ENCODE measurements at regions not wholly inside any gene's neighbourhood (a gene's known extent, or its start where the extent isn't known, plus 50 kb on each side); places are given as distances from the start of the nearest gene placed in this dataset.
"Not testable (repeated sequence)": the region's sequence is repeated elsewhere in the genome, so short reads cannot be mapped to it uniquely, and the experiment has no call there.

DNA sequence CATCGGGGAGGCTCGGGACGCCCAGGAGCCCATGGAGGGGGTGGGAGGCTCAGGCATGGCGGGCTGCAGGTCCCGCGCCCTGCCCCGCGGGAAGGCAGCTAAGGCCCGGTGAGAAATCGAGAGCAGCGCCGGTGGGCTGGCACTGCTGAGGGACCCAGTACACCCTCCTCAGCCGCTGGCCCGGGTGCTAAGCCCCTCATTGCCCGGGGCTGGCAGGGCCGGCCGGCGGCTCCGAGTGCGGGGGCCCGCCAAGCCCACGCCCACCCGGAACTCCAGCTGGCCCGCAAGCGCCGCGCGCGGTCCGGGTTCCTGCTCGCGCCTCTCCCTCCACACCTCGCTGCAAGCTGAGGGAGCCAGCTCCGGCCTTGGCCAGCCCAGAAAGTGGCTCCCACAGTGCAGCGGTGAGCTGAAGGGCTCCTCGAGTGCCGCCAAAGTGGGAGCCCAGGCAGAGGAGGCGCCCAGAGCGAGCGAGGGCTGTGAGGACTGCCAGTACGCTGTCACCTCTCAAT, 195.0 kb upstream of the PIK3R1 start:
- DNase-seq, result not testable (repeated sequence)

DNA sequence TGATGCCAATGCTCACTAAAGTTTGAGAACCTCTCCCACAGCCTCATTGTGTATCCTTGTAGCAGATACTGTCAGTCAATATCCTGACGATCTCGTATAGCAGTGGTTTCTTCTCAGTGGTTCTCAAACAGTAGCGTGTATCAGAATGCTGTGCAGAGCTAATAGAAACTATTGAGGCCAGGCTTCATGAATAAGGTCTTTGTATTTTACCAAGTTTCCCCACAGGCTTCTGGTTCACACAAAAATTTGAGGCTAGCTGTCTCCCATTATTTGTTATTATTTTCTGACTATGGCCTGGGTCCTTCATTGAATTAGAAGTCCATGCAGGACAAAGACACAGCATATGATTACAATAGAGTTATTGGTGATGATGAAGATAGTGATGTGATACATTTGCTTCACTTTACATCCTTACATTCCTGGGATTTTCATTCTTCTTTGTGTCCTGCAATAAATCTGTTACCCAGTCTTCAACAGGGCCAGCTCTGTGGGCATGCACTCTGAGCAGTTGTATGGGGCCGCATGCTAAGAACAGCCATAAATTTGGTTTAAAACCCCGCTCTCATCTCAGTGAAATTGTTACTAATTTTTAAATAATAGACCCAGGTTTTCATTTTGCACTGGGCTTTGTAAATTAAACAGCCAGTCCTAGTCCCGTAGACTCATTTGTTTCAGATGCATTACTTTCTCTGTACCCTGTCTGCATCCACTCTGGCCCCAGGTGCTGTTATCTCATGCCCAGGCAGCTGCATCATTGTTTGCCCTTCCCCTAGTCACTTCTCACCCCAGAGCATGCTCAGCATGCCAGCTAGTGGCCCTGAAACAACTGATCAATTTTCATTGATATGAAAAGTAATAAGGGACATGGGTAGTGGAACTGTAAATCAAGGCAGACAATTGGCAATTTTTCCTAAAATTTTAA, 199.9 kb upstream of the PIK3R1 start:
- DNase-seq, result peak in 1 of 3 experiments; percentile 37

DNA sequence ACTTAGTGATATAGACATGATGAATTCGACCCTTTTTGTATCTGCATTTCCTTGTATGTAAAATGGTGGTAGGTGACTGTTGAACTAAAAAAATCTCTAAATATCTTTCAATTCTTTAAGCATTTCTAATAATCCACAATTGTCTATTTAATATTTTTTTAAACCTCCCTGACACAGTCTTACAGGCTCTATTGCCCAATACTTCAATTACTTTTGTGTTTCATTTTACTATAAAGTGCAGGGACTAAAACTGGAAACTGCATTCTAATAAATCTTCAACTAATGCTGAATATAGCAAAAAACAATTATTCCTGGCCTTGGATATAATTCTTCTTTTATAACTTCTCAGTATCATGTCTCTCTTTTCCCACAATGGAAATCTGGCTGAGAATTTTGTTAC, 202.7 kb upstream of the PIK3R1 start:
- DNase-seq, result no peak

DNA sequence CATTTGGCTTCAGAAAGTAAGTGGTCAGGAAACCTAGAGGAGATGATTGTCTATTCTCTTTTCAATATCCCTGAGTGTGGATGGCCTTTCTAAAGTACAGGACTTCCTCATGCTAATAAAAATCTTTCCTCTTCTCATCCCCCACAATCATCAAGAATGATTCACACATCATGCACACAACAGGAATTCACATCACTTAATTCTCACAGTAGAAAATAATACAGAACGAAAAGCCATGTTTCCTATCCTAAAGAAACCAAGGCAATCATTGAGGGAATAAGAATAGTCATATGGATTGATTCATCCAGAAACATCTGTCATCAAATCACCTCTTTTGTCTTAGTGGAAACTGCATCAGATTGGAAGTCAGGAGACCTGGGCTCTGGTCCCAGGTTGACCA, 203.1 kb upstream of the PIK3R1 start:
- DNase-seq, result no peak

DNA sequence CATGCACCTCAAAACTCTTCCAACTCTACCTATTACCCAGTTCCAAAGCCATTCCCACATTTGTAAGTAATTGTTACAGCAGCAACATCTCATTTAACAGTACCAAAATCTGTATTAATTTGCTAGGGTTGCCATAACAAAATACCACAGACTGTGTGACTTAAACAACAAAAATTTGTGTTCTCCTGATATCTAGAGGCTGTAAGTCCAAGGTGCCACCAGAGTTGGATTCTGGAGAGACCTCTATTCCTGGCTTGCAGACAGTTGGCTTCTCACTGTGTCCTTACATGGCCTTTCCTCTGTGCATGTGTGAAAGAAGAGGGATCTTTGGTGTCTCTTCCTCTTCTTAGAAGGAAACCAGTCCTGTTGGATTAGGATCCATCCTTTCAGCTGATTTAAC, 203.8 kb upstream of the PIK3R1 start:
- no peak for DNase-seq

DNA sequence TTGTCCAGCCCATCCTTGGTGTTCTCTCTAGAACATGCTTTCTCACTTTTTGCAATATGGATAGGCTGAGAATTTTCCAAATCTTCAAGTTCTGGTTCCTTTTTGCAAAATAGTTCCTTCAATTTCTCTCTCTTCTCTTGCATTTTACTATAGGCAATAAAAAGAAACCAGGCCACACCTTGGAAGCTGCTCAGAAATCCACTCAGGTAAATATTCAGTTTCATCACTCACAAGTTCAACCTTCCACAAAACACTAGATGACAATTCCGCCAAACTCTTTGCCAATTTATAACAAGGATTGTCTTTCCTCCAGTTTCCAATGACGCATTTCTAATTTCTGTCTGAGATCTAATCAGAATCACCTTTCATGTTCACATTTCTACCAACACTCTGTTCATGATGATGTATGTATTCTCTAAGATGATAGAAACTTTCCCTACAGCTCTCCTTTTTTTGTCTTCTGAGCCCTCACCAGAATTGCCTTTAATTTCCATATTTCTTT, 204.2 kb upstream of the PIK3R1 start:
- DNase-seq, result no peak

DNA sequence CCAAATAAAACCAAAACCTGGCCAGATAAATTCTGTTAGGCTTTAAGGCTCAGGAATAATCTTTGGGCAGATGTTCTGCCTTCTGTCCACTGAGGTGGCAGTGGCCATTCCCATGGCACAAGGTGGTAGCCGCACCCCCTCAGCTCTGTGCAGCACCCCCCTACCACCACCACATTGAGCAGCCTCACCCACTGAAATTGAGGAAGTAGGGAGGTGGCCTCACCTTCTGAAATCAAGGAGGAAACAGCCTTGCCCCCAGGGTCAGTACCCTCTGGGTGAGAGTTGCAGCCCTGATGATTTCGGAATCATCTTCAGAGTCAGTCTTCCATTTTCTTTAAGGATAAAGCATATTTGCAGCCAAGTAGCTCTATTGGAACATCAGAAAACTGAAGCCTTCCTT, 204.8 kb upstream of the PIK3R1 start:
- DNase-seq, result no peak

DNA sequence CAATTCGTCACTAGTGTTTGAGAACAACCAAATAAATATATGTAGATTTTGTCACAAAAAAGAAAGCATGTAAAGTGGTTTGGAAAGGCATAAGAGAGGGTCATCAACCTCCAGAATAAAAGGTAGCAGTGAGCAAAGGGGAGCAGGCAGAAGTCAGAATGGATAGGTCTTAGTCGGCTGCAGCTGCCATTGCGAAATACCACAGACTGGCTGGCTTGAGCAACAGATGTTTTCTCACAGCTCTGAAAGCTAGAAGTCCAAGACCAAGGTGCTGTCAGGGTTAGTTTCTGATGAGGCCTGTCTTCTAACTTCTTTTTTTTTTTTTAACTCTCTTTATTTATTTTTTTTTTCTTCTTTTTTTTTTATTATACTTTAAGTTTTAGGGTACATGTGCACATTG, 208.1 kb upstream of the PIK3R1 start:
- DNase-seq, result no peak

DNA sequence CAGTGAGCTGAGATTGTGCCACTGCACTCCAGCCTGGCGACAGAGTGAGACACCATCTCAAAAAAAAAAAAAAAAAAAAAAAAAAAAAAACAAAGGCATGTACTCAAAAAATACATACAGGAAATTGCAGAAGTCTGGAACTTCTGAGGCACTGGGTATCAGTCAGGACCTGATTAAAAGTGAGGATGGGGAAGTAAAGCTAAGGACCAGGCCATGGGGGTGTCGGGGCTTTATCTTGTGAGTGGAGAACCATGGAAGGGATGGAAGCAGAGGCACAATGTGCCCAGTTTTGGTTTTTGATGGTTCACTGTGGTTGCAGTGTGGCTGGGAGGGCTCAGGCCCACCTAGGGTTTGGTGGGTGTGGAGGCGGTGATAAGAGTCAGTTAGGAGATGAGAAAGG, 212.7 kb upstream of the PIK3R1 start:
- no peak for DNase-seq

DNA sequence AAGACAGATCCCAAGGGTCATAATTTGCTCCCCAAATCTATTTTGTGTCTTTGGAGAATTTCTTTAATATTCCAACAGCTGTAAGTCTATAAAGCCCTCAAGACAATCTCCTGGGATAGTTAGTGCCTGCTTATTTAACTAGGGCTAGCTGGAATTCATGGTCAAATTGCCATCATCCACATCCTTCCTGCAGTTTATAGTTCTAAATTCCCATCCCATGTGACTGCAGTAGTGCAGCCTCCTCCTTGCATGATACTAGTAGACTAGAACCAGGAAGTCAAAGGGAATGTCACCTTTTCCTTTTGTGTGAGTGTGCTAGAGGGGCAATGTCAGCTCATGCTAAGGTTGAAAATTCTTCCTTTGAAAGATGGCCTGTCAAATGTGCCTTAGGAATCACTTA, 214.8 kb upstream of the PIK3R1 start:
- no peak for DNase-seq

DNA sequence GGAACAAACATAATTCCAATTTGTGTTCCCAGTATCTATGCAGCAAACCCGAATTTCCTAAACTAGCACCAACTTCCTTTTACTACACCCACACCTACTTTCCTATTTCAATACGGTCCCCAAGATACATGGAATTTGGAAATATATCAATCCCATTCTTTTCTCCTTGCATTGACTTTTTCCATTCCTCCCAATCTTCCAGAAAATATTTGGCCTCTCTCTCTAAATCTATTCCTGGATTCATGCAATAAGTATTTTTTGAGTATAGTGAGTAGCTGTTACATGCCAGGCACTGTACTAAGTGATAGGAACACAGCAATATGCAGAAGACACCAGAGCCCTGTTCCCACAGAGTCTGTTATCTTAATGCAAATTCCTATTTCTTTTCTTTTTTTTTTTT, 216.2 kb upstream of the PIK3R1 start:
- DNase-seq, result no peak

DNA sequence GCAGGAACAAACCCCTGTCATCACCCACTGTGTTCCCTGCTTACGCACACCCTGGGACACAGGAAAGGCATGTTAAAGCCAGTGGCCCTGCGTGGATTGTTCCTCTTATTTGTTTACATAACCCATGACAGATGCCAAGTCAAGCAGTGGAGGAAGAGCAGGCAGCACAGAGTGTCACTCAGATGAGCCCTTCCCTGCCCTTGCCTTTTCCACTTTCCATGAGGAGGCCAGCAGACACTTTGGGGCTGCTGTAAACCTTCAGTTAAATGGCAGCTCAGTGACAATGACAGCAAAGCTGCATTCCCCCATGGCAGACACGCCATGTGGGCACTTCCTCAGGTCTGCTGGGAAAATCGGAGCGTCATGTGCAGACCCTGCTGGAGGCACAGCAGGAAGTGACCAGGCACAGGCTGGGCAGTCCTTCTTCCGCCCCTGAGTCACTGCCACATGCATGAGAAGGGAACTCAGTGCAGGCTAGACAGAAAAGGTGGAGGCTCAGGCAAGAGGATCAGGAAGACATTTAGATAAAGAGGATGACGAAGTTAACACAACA, 216.8 kb upstream of the PIK3R1 start:
- DNase-seq, result no peak

DNA sequence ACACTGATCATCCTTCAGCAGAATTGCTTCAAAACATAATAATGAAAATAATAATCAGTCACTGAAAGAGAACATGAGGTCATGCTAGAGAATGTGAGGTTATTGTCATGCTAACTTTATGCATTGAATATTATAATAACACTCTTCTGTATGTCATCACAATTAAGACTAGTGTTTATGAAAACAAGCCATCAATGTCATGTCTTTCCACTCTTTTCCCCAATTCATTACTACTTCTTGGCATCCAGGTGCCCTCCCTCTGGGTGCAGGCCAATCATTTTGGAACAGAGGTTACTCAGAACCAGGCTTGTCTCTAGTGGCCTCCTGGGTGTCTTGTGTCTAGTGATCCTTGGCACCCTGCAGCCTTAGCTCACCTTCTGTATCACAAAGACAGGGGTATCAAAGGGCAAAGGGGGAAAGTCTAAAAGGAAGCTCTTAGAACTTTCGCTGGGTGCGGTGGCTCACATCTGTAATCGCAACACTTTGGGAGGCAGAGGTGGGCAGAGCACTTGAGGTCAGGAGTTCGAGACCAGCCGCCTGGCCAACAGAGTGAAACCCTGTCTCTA, 217.6 kb upstream of the PIK3R1 start:
- DNase-seq, result no peak

DNA sequence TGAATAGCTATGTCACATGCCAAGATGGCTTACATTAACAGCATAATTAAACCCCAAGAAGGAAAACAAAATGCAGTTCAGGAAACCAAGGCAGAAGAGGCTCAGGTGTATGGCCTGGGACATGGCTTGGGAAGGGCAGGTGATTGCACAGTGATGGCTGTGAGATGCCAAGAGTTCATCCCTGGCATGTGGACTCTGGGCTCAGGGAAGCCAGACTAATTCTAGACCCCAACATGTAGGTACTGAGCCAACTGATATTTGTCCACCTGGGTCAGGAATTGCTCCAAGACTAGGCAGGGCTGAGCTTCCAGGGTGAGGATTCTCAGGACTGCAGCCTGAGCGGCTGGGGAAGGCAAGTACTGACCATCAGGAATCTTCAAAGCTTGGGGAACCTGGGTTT, 218.4 kb upstream of the PIK3R1 start:
- DNase-seq, result no peak

DNA sequence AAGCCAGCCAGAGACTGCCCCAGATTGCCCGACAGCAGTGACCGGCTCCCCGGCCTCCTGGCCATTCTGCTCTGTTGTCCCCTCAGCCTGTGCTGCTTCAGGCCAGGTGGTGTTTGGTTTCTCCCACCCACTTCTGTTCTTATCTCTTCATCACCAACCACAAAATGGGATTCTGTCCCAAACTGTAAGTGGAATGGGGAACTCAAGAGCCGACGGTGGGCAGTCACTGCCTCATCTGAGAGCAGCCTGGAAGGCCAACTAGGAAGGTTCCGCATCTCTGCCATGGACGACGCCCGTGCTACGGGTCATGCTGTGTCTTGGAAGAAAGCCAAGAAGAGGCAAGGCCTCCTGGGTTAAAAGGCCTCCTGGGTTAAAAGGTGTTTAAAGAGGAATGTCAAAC, 219.0 kb upstream of the PIK3R1 start:
- peak in 2 of 3 experiments; percentile 4 to 55 for DNase-seq

DNA sequence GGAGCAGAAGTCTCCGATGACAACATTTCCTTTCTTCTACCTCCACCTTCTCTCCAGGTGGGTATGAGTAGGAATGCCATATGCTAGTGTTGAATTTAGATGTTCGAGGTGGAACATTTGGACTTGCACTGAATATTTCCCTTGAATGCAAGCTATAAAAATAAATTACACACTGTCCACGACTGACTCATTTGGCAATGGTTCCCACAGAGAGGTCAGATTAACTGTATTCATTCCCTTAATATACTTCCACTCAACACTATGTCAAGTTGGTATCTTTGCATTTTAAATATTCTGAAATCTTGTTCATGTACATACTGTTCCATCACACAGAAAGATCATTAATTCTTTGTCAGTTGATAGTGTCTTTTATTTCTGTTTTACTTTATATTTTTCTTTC, 222.6 kb upstream of the PIK3R1 start:
- DNase-seq, result no peak

DNA sequence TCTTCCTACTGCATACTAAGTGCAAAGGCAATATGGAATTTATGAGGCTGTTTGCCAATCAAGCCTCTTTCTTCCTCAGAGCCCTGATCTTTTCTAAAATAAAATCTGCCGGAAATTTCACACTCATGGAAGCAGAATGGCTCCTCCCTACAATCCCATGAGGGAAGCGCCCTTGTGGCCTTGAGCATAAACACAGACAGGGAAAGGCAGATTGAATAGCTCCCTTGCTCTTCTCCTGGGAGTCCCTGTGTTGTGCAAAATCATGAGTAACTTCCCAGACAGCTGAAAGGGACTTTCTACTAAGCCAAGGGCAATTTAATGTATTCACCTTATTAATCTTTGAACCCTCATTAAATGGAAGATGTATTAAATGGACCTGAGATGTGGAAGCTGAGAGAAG, 226.1 kb upstream of the PIK3R1 start:
- no peak for DNase-seq

DNA sequence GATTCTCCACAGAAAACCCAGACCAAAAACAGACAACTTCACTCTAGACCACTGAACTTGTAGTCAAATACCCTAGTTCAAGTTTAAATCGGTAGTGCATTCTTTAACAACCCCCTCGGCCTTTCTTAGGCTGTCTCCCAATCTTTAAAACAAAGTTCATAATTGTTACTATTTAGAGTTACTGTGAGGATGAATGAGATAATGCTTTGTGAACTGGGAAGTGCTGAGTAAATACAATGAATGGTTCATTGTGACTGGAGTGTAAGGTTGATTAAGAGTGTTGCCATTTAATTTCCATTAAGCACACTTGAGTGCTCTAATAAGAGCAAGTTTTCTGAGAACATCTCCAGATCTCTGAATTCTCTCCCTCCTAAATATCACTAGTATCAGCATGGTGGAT, 228.8 kb upstream of the PIK3R1 start:
- no peak for DNase-seq

DNA sequence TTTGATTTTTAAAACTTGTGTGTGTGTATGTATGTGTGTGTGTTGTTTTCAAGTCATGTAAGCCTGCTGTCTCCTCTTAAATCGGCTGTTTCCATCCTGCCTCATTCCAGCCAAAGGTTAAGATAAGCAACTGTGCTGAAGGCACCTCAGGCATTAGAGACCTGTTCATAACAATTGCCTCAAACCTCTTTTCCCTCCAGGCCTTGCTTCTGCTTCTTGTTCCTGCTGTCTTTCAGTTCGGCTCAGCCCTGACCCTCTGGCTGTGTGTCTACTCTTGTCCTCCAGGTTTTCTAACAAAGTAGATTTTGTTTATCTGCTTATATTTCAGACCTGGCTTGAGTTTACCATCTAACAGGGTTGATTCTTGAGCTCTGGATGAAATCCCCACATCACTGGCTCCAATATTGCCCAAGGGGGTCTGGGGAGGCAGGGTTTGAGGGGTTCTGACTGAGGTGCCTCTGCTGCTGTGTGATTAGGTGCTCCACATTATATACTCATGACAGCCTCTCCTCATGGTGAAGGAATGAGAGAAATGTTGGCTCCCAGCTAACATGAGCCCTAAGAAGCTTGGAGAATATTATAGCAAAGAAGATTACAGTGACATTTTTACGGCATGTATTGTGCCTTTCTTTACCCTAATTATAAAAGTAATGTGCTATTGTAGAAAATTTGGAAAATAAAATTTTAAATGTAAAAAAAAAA, 229.7 kb upstream of the PIK3R1 start:
- no peak for DNase-seq

DNA sequence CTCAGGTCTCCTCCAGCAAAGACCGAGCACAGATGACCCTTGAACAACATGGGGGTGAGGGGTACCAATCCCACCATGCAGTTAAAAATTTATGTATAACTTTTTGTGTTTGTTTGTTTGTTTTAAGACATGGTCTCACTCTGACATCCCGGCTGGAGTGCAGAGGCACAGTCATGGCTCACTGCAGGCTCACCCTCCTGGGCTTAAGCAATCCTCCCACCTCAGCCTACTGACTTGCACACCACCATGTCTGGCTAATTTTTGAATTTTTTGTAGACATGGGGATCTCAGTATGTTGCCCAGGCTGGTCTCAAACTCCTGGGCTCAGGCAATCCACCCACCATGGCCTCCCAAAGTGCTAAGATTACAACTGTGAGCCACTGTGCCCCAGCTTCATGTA, 231.0 kb upstream of the PIK3R1 start:
- DNase-seq, result no peak

DNA sequence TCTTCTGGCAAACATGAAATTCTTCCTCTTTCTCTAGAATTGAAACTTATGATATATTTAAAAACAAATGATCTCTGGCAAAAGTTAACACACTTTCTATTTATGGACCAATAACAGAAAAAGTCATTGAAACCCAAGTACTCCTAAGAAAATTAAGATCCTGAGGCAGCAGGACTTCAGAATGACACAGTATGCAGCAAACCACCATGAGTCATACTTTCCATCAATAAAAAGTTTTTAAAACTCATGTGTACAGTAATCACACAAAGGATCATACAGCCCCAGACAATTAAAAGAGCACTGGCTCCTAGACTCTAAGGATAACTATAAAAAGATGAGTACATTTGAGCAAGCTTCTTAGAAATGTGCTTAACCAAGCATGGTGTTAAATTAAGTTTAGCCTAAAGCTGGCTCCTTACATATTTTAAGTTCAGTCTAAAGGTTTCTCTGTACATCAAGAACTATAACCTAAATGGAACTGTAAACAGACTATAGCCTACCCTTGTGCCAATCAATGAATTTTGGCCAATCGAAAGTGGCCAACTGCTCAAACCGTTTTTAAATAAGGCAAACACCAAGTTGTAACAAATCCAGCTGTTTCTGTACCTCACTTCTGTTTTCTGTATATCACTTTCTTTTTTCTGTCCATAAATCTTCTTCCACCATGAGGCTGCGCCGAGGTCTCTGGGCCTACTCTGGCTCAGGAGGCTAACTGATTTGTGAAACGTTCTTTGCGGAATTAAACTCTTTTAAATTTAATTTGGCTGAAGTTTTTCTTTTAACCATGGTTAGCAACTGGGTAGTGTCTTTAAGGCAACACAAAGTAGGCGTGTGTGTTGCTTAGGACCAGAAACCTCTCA, 232.1 kb upstream of the PIK3R1 start:
- DNase-seq, result no peak

DNA sequence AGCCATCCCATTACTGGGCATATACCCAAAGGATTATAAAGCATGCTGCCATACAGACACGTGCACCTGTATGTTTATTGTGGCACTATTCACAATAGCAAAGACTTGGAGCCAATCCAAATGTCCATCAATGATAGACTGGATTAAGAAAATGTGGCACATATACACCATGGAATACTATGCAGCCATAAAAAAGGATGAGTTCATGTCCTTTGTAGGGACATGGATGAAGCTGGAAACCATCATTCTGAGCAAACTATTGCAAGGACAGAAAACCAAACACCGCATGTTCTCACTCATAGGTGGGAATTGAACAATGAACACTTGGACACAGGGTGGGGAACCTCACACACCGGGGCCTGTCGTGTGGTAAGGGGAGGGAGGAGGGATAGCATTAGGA, 233.4 kb upstream of the PIK3R1 start:
- DNase-seq, result not testable (repeated sequence)
